HG02798 (cell line): ENCODE measurements at regions not wholly inside any gene's neighbourhood (a gene's known extent, or its start where the extent isn't known, plus 50 kb on each side); places are given as distances from the start of the nearest gene placed in this dataset.
"Not testable (repeated sequence)": the region's sequence is repeated elsewhere in the genome, so short reads cannot be mapped to it uniquely, and the experiment has no call there.

ENCODE experiments used
- ATAC-seq: cut with Tn5 transposase; IDR thresholded peaks from one replicate; pipeline ENCODE4 v1.9.1; 2021; ENCODE audit warnings: mild to moderate bottlenecking; ENCODE audit not compliant: unreplicated experiment, poor library complexity

DNA sequence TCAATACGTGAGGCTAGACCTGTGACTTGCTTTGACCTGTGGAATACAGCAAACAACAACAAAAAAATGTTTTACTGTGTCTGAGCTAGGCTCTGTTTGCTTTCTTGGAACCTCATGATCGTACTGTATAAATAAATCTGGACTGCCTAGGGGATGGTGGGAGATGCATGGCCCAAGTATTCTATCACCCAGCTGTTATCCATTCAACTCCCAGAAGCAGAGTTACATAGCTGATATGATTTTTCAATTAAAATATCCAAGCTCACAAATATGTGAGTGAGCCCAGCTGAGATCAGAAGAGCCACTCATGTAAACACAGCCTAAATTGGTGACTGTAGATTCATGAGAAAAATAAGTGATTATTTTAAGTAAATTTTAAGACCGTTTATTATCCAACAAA lies 154.1 kb upstream of the THUMPD2 start:
- ATAC-seq: no peak

DNA sequence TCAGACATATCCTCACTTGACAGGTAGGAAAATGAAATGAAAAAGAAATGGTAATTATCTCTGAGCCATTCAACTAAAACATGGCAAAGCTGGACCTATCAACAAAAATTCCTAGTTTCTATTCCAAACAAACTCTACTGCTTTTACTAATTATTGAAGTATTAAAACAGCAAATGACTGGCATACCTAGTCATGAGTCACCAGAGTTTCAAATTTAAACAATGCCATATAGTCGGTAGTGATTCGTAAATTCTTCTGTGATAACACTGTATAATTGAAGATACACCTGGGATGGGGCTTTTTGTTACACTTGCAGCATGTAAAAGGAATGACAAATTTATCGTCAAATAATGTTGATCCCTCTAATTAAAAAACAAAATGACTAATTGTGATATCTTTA lies 153.1 kb upstream of the THUMPD2 start:
- no peak for ATAC-seq

DNA sequence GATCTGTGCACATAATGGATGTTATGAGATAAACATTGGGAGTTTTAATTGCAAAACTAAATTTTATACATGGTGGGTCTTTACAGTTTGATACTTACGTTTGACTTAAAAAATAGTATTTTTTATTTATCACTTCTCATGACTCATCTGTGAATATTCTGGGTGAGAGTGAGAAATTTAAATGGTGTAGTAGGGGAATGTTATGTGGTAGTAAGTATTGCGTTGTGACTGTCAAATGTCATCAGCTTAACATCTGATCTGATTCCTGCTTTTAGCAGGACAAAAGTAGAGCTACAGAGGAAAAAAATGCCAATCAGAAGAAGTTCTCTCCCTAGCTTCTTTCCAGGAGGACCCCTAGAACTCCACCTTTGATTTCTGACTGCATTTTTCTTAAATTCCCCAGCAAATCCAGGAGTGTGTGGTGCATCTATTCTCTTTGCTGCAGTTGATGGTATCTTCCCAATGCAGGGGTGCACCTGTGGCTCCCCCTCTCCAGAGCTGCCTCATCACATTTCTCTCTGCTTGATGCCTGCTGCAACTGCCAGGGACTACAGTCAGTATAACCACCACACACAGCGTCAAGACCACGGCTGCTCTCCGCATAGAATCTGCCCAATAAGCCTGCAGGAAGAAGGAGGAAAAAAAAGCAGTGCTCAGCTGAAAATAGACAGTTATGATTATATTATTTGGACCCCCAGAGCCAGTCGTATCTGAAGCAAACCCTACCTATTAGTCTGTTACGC lies 151.3 kb upstream of the THUMPD2 start:
- no peak for ATAC-seq

DNA sequence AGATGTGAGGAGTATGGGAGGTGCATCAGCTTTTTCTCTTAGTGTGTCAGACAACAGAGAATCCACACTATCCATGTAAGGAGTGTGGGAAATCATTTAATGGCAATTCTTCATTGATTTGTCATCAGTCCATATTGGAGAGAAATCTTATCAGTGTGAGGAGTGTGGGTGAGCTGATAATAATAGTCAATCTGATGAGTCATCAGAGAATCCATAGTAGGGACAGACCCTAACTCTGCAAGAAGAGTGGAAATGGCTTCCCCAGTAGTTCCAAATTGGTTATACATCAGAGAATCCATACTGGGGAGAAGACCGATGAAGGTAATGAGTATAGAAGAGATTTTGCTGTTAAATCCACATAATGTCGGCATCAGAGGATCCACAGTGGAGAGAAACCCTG lies 150.5 kb upstream of the THUMPD2 start:
- ATAC-seq: no peak

DNA sequence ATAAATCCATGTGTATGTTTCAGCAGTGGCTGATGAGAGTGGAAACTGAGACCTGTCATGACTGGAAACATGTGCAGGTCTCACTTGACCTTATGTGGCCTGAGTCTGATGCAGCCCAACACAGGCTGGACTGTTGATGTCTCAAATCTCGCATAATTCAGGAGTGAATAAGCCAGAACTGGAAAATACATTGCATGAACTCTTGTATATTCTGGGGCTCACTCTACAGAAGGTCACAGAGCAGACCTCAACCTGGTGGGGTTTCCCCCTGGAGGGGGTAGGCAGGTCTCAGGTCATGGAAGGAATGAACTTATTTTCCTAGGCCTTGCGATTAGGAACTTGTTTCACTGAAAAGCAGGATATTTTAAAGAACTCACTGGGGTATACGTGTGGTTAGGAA lies 146.3 kb upstream of the THUMPD2 start:
- ATAC-seq: no peak

DNA sequence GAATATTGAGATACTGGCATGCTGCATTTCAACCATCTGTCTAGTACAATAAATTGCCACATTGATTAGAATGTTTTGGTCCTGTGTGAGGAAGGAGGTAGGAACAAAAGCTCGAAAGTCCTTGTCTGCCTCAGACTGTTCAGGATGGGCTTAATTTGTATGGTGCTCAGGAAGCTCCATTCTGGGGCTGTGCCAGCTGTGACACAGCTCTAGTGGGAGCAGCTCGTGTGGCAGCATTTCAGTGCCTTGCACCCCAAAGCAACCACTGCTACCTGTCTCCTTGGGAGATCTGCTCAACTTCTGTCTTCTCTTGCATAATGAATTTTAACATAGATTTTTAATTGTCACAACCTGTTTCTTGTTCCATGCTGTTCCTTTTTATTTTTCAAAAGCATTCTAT lies 144.4 kb upstream of the THUMPD2 start:
- no peak for ATAC-seq

DNA sequence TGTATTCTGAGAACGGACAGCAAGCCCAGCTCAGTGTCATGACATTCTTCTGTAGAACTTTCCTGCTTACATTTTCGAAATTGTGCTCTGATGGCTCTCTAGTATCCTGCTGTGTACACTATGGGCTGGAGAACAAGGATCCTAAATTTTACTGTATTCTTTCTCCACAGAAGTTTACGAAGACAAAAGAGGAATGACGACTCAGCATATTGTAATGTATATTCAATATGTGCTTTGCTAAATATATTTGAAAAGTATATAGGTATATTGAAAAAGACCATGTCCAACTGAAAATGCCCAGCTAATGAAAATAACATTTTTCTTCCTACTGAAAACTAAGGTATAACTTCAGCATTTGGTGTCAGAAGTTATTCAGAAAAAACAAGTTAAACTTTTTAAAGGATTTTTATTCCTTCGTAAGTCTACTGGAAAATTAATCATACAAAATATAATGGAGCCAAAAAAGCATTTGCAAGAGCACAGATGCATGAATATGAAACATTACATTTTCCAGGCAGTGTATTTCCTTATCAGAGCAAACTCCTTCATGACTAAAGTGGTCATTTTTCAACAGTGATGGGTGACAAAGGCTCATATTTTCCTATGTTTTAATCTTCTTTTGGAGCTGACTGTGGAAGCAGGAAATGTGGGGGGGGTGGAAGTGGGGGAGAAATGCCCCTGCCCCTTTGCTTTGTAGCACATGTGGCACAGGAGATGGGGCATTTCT lies 143.8 kb upstream of the THUMPD2 start:
- no peak for ATAC-seq

DNA sequence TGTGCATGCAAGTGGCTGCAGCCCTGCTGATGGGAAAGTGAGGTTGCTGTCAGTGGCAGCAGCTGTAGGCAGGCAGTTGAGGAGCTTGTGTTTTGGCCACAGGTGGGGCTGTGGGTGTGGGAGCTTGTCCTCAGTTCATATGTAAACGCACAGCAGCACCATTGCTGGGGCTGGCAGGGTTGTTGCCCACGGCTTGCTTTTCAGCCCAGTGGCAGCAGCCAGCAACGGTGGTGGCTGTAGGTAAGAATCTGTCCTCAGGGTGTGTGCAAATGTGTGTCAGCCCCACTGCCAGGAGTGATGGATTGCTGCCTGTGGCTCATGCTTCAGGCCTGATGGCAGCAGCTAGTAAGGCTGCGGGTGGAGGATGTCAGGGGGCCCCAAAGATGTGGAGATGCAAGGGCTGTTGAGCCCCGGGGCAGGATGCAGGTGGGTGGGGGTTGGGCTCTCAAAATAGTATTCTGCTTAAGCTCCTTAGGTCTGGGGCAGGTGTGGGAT lies 141.3 kb upstream of the THUMPD2 start:
- ATAC-seq: no peak

DNA sequence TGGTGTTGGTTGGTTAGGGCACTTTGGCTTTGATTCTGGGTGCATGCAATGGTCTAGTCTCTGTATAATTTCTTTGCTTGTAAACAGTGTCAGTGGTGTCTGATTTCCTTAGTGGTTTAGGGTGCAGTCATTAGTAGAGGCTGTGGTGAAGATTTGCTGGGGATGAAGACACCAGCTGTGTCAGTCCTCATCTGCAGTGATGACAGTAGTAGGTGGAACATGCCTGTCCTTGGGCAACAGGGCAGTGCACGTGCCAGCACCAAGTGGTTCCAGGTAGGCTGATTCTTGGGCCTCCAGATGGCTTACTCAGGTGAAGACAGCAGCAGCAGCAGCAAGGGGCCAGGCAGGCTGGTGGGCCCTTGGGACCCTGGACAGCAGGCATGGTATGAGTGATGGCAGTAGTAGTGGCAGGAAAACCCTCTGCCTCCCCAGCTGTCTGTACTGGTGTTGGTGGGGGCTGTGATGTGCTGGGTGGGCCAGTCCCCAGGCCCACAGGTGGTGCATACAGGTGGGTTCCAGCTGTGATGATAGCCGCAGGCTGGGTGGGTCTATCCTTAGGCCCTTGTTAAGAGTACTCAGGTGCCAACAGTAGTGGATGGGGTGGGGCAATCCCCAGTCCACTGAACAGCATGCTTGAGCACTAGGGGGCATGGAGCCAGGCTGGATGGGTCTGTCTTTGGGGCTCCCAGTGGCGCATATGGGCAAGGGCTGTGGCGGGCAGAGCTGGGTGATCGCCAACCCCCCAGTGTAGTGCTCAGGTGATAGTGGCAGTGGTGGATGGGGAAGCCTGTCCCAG lies 140.7 kb upstream of the THUMPD2 start:
- ATAC-seq: no peak

DNA sequence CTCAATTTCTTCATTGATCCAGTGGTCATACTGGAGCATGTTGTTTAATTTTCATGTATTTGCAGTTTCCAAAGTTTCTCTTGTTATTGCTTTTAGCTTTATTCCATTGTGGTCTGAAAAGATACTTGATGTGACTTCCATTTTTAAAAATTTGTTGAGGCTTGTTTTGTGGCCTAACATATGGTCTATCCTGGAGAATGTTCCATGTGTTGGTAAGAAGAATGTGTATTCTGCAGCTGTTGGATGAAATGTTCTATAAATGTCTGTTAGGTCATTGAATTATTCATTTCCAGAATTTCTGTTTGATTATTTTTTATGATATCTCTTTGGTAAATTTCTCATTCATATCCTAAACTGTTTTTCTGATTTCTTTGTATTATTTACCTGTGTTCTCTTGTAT lies 139.8 kb upstream of the THUMPD2 start:
- no peak for ATAC-seq

DNA sequence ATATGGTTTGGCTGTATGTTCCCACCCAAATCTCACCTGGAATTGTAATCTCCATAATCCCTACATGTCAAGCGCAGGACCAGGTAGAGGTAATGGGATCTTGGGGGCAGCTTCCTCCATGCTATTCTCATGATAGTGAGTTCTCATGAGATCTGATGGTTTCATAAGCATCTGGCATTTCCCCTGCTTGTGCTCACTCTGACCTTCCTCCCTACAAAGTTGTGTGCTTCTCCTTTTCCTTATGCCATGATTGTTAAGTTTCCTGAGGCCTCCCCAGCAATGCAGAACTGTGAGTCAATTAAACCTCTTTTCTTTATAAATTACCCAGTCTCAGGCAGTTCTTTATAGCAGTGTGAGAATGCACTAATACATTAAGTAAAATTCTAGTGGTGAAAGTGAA lies 138.3 kb upstream of the THUMPD2 start:
- ATAC-seq: not testable (repeated sequence)

DNA sequence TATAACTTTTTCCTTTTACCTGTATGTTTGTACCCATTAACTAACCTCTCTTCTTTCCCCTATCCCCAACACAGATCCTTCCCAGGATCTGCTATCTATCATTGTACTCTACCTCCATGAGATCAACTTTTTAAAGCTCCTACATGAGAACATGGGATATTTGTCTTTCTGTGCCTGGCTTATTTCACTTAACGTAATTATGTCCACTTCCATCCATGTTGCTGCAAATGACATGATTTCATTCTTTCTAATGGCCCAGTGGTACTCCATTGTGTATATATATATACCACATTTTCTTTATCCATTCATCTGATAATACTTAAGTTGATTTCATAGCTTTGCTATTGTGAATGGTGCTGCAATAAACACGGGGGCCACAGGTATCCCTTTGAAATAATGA lies 135.9 kb upstream of the THUMPD2 start:
- no peak for ATAC-seq

DNA sequence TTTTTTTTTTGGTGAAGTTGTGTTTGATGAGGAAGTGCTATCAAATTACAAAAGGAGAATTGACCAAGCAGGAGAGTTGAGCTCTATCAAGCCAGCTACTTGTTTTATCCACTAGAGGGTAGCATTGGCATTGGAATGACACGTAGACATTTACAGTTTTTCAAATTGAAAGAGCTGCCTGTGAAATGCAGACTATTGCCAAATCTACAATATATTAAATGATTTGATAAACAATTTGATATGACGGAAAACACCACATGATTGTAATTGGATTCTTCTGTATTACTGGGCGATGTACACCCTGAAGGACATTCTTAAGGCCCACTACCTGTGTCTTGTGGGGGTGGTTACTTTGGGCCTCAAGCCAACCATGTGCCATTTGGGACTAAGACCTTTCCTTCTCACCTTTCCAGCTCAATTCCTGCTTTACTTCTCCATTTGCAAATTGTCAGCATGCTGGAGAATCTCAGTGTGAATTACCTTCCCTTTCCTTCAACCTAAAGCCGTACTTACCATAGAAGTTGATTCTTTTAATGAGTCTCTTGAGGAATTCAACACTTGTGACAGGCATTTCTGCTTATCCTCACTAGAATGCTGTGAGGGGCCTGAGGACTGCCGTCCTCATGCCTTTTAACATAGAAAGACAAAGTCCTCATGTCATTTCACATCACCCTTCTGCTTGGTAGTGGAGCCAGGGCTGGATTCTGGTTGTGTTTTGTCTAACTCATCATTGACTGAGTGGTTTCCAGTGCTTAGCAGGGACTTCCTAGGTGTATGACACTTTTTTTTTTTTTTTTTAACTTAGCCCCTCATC lies 134.8 kb upstream of the THUMPD2 start:
- ATAC-seq: peak; percentile 83

DNA sequence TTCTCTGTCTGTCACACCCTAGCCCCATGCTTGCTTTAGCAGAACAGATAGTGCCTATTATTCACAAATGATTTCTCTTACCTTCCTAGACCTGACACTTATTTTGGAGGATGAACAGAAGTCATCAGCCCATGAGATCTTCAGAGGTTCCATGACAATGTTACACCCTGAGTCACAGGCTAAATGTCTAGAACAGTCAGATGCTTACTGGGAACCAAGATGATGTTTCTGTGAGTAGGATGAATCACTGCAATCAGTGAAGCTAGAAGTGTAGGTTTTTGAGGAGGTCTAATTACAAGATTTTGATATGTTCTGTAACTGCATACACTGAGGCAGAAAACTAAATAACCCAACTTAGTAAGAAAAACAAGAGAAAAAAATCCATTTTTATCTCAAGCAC lies 123.0 kb upstream of the THUMPD2 start:
- no peak for ATAC-seq

DNA sequence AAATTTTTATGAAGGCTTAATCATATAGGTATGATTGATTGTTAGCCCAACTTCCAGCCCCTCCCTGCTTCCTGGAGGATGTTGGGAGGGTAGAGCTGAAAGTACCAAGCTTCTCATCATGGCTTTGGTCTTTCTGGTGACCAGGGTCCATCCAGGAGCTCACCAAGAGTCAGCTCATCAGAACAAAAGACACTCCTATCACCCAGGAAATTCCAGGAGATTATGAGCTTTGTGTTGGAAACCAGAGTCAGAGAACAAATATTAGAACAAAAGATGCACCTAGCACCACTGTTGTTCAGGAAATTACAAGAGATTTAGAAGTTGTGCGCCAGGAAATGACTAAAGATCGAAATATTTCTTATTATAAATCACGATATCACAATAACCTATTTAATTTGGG lies 119.9 kb upstream of the THUMPD2 start:
- no peak for ATAC-seq

DNA sequence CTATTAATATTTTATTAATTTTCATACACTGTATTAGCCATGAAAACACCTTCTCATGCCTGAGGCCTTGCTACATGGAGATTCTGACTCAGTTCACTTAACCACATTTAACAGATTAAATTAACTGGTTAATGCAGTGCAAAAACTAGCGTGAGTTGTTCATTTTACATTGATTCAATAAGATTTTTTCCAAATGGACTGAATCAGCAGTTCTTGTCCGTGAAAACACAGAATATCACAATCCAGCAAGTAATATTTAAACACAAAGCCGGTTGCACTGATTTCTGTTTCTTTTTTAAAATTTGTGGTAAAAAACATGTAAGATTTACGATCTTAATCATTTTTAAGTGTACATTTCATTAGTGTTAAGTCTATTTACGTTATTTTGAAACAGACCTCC lies 118.2 kb upstream of the THUMPD2 start:
- no peak for ATAC-seq

DNA sequence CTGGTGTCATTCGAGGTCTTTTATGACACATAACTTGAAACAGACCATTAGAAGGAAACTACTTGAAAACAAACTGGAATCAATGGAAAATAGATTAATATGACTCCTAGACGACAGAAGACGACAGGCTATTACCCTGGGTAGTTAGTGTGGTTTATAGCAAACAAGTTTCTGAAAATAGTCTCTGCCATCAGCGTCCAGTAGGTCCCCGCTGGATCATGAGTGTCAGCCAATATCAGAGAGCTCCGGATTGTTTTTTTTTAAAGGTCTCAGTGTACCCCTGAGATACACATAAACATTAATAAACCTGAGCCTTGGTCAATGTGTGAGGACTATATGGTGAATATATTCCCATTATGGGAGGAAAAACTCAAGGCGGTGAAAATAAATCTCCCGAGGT lies 115.0 kb upstream of the THUMPD2 start:
- ATAC-seq: no peak

DNA sequence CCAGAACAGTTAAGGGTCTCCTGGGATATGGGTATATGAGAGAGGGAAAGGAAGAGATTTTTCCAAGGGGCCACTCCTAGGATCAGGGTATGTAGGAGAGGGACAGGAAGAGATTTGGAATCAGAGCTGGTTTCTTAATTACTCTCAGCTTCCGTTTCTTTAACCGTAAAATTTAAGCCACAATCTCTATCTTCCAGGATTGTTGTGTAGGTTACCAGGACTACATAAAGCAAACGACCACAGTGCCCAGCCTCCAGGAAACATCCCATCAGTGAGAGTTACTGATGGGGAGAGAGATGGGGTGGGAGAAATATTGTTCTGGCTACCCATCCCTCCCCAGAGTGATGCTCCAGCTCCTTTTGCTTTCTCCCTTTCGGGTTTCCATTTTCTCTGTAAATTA lies 114.6 kb upstream of the THUMPD2 start:
- no peak for ATAC-seq

DNA sequence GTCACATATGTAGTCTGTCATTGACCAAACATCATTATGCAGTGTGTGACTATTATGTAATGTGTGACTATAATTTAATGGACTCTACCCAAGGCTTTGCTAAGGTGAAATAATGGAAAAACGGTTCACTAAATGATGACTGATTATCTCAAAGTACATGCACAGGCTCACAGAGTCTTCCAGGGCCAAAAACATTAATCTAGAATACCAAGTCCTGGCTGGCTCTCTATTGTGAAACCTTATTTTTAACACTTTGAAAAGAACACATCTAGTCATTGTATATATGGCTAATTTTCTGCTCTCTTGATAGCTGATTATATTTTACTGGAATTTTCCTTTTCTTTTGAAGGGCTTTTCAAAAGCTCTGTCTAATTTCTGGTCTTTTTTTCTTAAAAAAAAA lies 102.9 kb upstream of the THUMPD2 start:
- ATAC-seq: no peak

DNA sequence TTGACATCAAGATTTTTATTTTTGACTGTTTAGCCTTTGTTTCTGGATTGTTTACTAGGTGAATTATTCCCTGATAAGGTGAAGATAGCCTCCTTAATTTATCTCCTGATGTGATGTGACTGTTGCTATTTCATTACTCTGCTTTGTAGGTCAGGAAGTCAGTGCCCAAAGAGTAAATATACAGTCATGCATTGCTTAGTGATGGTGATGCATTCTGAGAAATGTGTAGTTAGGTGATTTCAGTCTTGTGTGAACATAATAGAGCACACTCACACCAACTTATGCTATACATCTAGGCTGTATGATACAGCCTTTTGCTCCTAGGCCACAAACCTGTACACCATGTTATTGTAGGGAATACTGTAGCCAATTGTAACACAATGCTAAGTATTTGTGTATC lies 102.4 kb upstream of the THUMPD2 start:
- ATAC-seq: no peak
